DND-41 (cell line): ENCODE measurements at regions not wholly inside any gene's neighbourhood (a gene's known extent, or its start where the extent isn't known, plus 50 kb on each side); places are given as distances from the start of the nearest gene placed in this dataset.

Source experiments
- EZH2 ChIP-seq: IDR thresholded peaks from 3 replicates; pipeline ENCODE4 v1.6.1; 2012; ENCODE audit warnings: borderline replicate concordance, low read depth, mild to moderate bottlenecking, moderate library complexity, low read length, inconsistent platforms; ENCODE audit not compliant: severe bottlenecking
- TF ChIP-seq, protein P1 (sequence below): IDR thresholded peaks from 2 replicates; pipeline ENCODE4 v1.5.1; 2012; ENCODE audit warnings: borderline replicate concordance, low read length, moderate library complexity, mild to moderate bottlenecking; ENCODE audit not compliant: poor library complexity, severe bottlenecking; ENCODE audit errors: extremely low read depth

- TF ChIP-seq, protein P1, sequence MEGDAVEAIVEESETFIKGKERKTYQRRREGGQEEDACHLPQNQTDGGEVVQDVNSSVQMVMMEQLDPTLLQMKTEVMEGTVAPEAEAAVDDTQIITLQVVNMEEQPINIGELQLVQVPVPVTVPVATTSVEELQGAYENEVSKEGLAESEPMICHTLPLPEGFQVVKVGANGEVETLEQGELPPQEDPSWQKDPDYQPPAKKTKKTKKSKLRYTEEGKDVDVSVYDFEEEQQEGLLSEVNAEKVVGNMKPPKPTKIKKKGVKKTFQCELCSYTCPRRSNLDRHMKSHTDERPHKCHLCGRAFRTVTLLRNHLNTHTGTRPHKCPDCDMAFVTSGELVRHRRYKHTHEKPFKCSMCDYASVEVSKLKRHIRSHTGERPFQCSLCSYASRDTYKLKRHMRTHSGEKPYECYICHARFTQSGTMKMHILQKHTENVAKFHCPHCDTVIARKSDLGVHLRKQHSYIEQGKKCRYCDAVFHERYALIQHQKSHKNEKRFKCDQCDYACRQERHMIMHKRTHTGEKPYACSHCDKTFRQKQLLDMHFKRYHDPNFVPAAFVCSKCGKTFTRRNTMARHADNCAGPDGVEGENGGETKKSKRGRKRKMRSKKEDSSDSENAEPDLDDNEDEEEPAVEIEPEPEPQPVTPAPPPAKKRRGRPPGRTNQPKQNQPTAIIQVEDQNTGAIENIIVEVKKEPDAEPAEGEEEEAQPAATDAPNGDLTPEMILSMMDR: no peak
- no peak for TF ChIP-seq EZH2
These were observed 150.8 kb upstream of the TUBA3C start for GRCh38 chr13:19332378-19332777.
